A549 (cell line): ENCODE measurements at regions not wholly inside any gene's neighbourhood (a gene's known extent, or its start where the extent isn't known, plus 50 kb on each side); places are given as distances from the start of the nearest gene placed in this dataset.

Source experiments
- ATAC-seq, 2 experiments: fragments of 200-7000 bp in 1 of 2; fragments of >200 bp in 1 of 2; cut with Nextera tagmentation in 1 of 2; cut with Tn5 transposase in 1 of 2; 3 replicates each; pipeline versions ENCODE4 v1.8.0 to v1.9.1; 2018 to 2020; ENCODE audit warnings: mild to moderate bottlenecking in 1 of 2, moderate library complexity in 1 of 2
- CTCF ChIA-PET: fragments of 300-600 bp; sonication (Branson Sonifier 250); formaldehyde crosslinking; extraction: SDS; loops from one replicate; lab custom pipeline; 2021; ENCODE audit warnings: antibody characterized with exemption, inconsistent platforms; lab: Yijun Ruan, JAX
- POLR2A ChIA-PET: fragments of 350-600 bp; formaldehyde crosslinking; extraction: SDS; loops from one replicate; lab custom pipeline; 2021; ENCODE audit warnings: antibody characterized with exemption, inconsistent platforms; lab: Yijun Ruan, JAX
- DNase-seq, 2 experiments: peaks; one replicate each; pipeline versions ENCODE4 v3.0.0 to v3.0.0-alpha.2; 2011 to 2016; ENCODE audit warnings: low read depth in 1 of 2, low spot score in 1 of 2
- FAIRE-seq: peaks from 2 replicates; lab custom pipeline; 2011; peaks lifted over from hg19 to GRCh38; lab: Jason Lieb, UNC
- H3K27ac ChIP-seq, 2 experiments: fragments of >200 bp; sonication (Bioruptor Twin); formaldehyde crosslinking; 3 replicates each; pipeline ENCODE4 v1.5.1; 2016 to 2017
- H3K4me1 ChIP-seq: fragments of >200 bp; sonication (Bioruptor Twin); formaldehyde crosslinking; 3 replicates; pipeline ENCODE4 v1.6.1; 2016
- H3K4me2 ChIP-seq: fragments of >200 bp; sonication (Bioruptor Twin); formaldehyde crosslinking; 3 replicates; pipeline ENCODE4 v1.6.1; 2016
- H3K4me3 ChIP-seq: fragments of >200 bp; sonication (Bioruptor Twin); formaldehyde crosslinking; 3 replicates; pipeline ENCODE4 v1.5.1; 2016
- H3K9me3 ChIP-seq: fragments of >200 bp; sonication (Bioruptor Twin); formaldehyde crosslinking; 3 replicates; pipeline ENCODE4 v1.6.1; 2016
- BCL3 ChIP-seq: fragments of >200 bp; sonication (Bioruptor Twin); formaldehyde crosslinking; IDR thresholded peaks from 3 replicates; pipeline ENCODE4 v1.6.1; 2016
- BHLHE40 ChIP-seq: IDR thresholded peaks from 2 replicates; pipeline ENCODE4 v1.6.1; 2012; ENCODE audit warnings: low read depth, low read length, inconsistent platforms
- CBX8 ChIP-seq: fragments of 200-600 bp; sonication (generic); IDR thresholded peaks from 2 replicates; pipeline ENCODE4 v1.6.1; 2016
- CHD4 ChIP-seq: fragments of 200-600 bp; sonication (generic); IDR thresholded peaks from 2 replicates; pipeline ENCODE4 v1.6.1; 2016; ENCODE audit warnings: antibody characterized with exemption, mild to moderate bottlenecking, borderline replicate concordance
- CTCF ChIP-seq: fragments of >200 bp; sonication (Bioruptor Twin); formaldehyde crosslinking; IDR thresholded peaks from 3 replicates; pipeline ENCODE4 v1.5.1; 2016
- ESRRA ChIP-seq: fragments of 150-350 bp; IDR thresholded peaks from 2 replicates; pipeline ENCODE4 v1.6.1; 2014; ENCODE audit warnings: mild to moderate bottlenecking, low read length, borderline replicate concordance
- HDAC2 ChIP-seq: fragments of 200-600 bp; sonication (generic); IDR thresholded peaks from 2 replicates; pipeline ENCODE4 v1.6.1; 2016
- HES2 ChIP-seq: fragments of >200 bp; sonication (Bioruptor Twin); formaldehyde crosslinking; IDR thresholded peaks from 2 replicates; pipeline ENCODE4 v1.6.1; 2016
- JUNB ChIP-seq: fragments of >200 bp; sonication (Bioruptor Twin); formaldehyde crosslinking; IDR thresholded peaks from 2 replicates; pipeline ENCODE4 v1.6.1; 2016
- KDM1A ChIP-seq: fragments of 200-600 bp; sonication (generic); IDR thresholded peaks from 2 replicates; pipeline ENCODE4 v1.6.1; 2016; ENCODE audit warnings: low read depth, mild to moderate bottlenecking
- KDM5A ChIP-seq: fragments of 200-600 bp; sonication (generic); IDR thresholded peaks from 2 replicates; pipeline ENCODE4 v1.6.1; 2016; ENCODE audit warnings: antibody characterized with exemption, mild to moderate bottlenecking
- MYC ChIP-seq: IDR thresholded peaks from 2 replicates; pipeline ENCODE4 v1.6.1; 2012; ENCODE audit warnings: mild to moderate bottlenecking, inconsistent platforms, low read length, improper control_type of control experiment, borderline replicate concordance
- NFE2L2 ChIP-seq: fragments of 150-350 bp; conservative IDR thresholded peaks from 2 replicates; pipeline ENCODE4 v1.6.1; 2014; ENCODE audit warnings: low read length
- PHF8 ChIP-seq: fragments of 200-600 bp; sonication (generic); IDR thresholded peaks from 2 replicates; pipeline ENCODE4 v1.6.1; 2016; ENCODE audit warnings: low read depth, mild to moderate bottlenecking, antibody characterized with exemption, moderate library complexity, borderline replicate concordance
- RARB ChIP-seq: fragments of 250-450 bp; sonication (Bioruptor Pico); IDR thresholded peaks from 2 replicates; pipeline ENCODE4 v1.8.0; 2021; ENCODE audit warnings: mild to moderate bottlenecking, moderate library complexity
- REST ChIP-seq: fragments of 200-600 bp; sonication (generic); IDR thresholded peaks from 2 replicates; pipeline ENCODE4 v1.6.1; 2016; ENCODE audit warnings: antibody characterized with exemption, mild to moderate bottlenecking, moderate library complexity
- SMC3 ChIP-seq: fragments of >200 bp; sonication (Bioruptor Twin); formaldehyde crosslinking; IDR thresholded peaks from 3 replicates; pipeline ENCODE4 v1.6.1; 2018; ENCODE audit warnings: inconsistent platforms
- TFCP2L1 ChIP-seq: fragments of 250-450 bp; sonication (Bioruptor Pico); IDR thresholded peaks from 2 replicates; pipeline ENCODE4 v1.5.0; 2021; ENCODE audit warnings: mild to moderate bottlenecking
- TP53 ChIP-seq: fragments of 250-450 bp; sonication (Bioruptor Pico); IDR thresholded peaks from 2 replicates; pipeline ENCODE4 v1.5.0; 2021; ENCODE audit warnings: mild to moderate bottlenecking, moderate library complexity
- ZSCAN20 ChIP-seq: fragments of 250-450 bp; sonication (Bioruptor Pico); IDR thresholded peaks from 2 replicates; pipeline ENCODE4 v1.8.0; 2022; ENCODE audit warnings: mild to moderate bottlenecking, moderate library complexity
- whole genome bisulfite sequencing: methylation state at CpG from one replicate; pipeline ENCODE4 v1.1.6; 2017; ENCODE audit errors: missing lambda C conversion rate; 5-methylcytosine and 5-hydroxymethylcytosine counted together

GRCh38 chr4:8697826-8698225, 105.3 kb downstream of the CPZ start:
- ChIA-PET CTCF (interaction anchor here (0.9 kb wide), 1 partner anchor 9 kb away, joined by 3 read pairs; no protein-coding TSS in a partner anchor), POLR2A (no interaction called here)
- no peak overlapping the region for H3K4me3 ChIP-seq
- ATAC-seq (no peak), FAIRE-seq (no peak), DNase-seq (no peak)
- H3K4me2 ChIP-seq = no peak overlapping the region
- no peaks in the 10 kb centered on the region for H3K9me3 ChIP-seq
- no CpG with 5 or more reads among the region's 7 CpGs for WGBS
- H3K27ac ChIP-seq = no peak overlapping the region
- H3K4me1 ChIP-seq = no peaks in the 10 kb centered on the region
- TF ChIP-seq HES2 (no peak), HDAC2 (no peak), TFCP2L1 (CRISPR knock-in tag) (no peak), KDM1A (no peak)

GRCh38 chr4:8696369-8697127, 104.0 kb downstream of the CPZ start:
- no peak overlapping the region for H3K27ac ChIP-seq
- no peak overlapping the region for H3K4me2 ChIP-seq
- no peak for DNase-seq
- ATAC-seq = no peak
- no peak for FAIRE-seq
- WGBS = 18% methylated on average over 6 of the region's 10 CpGs
- no peak overlapping the region for H3K4me3 ChIP-seq
- H3K4me1 ChIP-seq = no peaks in the 10 kb centered on the region
- ChIA-PET POLR2A (no interaction called here), CTCF (interaction anchor here (0.9 to 1.0 kb wide), 3 partner anchors 8 to 221 kb away, joined by 3 to 4 read pairs (median 3); no protein-coding TSS in a partner anchor)
- TF ChIP-seq TP53 = no peak
- no peak for TF ChIP-seq CHD4
- no peaks in the 10 kb centered on the region for H3K9me3 ChIP-seq

- TF ChIP-seq CBX8 (no peak), BHLHE40 (no peak), KDM5A (no peak), MYC (no peak), ESRRA (no peak), TFCP2L1 (CRISPR knock-in tag) (no peak), REST (no peak), CTCF (no peak), ZSCAN20 (CRISPR knock-in tag) (no peak), NFE2L2 (no peak), BCL3 (no peak), SMC3 (no peak), RARB (CRISPR knock-in tag) (no peak), KDM1A (no peak), JUNB (no peak), PHF8 (no peak)
- ChIA-PET CTCF (interaction anchor here (0.9 to 1.0 kb wide), 2 partner anchors 26 to 222 kb away, joined by 3 to 4 read pairs; no protein-coding TSS in a partner anchor), POLR2A (no interaction called here)
- no peak overlapping the region for H3K4me2 ChIP-seq
- DNase-seq (no peak), FAIRE-seq (no peak), ATAC-seq (no peak)
- no peak overlapping the region for H3K27ac ChIP-seq
- H3K4me3 ChIP-seq = no peak overlapping the region
- no peaks in the 10 kb centered on the region for H3K9me3 ChIP-seq
- 20% methylated on average over 18 of the region's 18 CpGs for WGBS
- no peaks in the 10 kb centered on the region for H3K4me1 ChIP-seq
Observed at GRCh38 chr4:8695237-8696219, 103.0 kb downstream of the CPZ start.
